CD8-positive, alpha-beta memory T cell (primary cell): ENCODE measurements at regions not wholly inside any gene's neighbourhood (a gene's known extent, or its start where the extent isn't known, plus 50 kb on each side); places are given as distances from the start of the nearest gene placed in this dataset.

Source experiments
- CTCF ChIA-PET: fragments of 350-600 bp; sonication (Branson Sonifier 250); formaldehyde crosslinking; loops from one replicate; lab custom pipeline; 2021; ENCODE audit warnings: antibody characterized with exemption; lab: Charles Lee
- POLR2A ChIA-PET: fragments of 350-600 bp; sonication (Branson Sonifier 250); formaldehyde crosslinking; loops from one replicate; lab custom pipeline; 2021; ENCODE audit warnings: antibody characterized with exemption; lab: Charles Lee
- DNase-seq, 5 donors: peaks; one replicate each; pipeline versions ENCODE4 v3.0.0 to v3.0.0-alpha.2; 2020 to 2022; ENCODE audit warnings: mixed read lengths in 1 of 5
- H3K27ac ChIP-seq: one replicate; pipeline ENCODE4 v1.7.0; 2013; ENCODE audit warnings: low read depth, mild to moderate bottlenecking, low read length, moderate library complexity
- H3K27me3 ChIP-seq: 2 replicates; pipeline ENCODE4 v1.7.0; 2013; ENCODE audit warnings: low read length, mild to moderate bottlenecking; ENCODE audit not compliant: insufficient read depth, poor library complexity, severe bottlenecking
- H3K36me3 ChIP-seq: 2 replicates; pipeline ENCODE4 v1.7.0; 2013; ENCODE audit warnings: mild to moderate bottlenecking, low read length, moderate library complexity; ENCODE audit not compliant: insufficient read depth
- H3K4me1 ChIP-seq: 2 replicates; pipeline ENCODE4 v1.7.0; 2013; ENCODE audit warnings: mild to moderate bottlenecking, low read length, moderate library complexity; ENCODE audit not compliant: insufficient read depth
- H3K4me3 ChIP-seq: 2 replicates; pipeline ENCODE4 v1.7.0; 2013; ENCODE audit warnings: mild to moderate bottlenecking, low read length
- H3K9me3 ChIP-seq: 2 replicates; pipeline ENCODE4 v1.7.0; 2013; ENCODE audit warnings: mild to moderate bottlenecking, low read length
- H3K27ac Mint-ChIP-seq, 8 donors: one replicate each; pipeline ENCODE4 v1.8.0; 2020 to 2021; ENCODE audit warnings: mixed read lengths in 8 of 8, mild to moderate bottlenecking in 6 of 8, inconsistent platforms in 3 of 8, moderate library complexity in 3 of 8
- H3K27me3 Mint-ChIP-seq, 2 donors: one replicate each; pipeline ENCODE4 v1.8.0; 2020 to 2021; ENCODE audit warnings: mixed read lengths in 2 of 2, mild to moderate bottlenecking in 1 of 2, moderate library complexity in 1 of 2
- H3K36me3 Mint-ChIP-seq, 3 donors: one replicate each; pipeline ENCODE4 v1.8.0; 2020 to 2021; ENCODE audit warnings: mixed read lengths in 3 of 3, inconsistent platforms in 1 of 3, mild to moderate bottlenecking in 1 of 3
- H3K4me1 Mint-ChIP-seq, 3 donors: one replicate each; pipeline ENCODE4 v1.8.0; 2020 to 2021; ENCODE audit warnings: mixed read lengths in 3 of 3, inconsistent platforms in 1 of 3, mild to moderate bottlenecking in 1 of 3
- H3K4me3 Mint-ChIP-seq, 7 donors: one replicate each; pipeline ENCODE4 v1.8.0; 2020 to 2021; ENCODE audit warnings: mixed read lengths in 7 of 7, mild to moderate bottlenecking in 6 of 7, moderate library complexity in 4 of 7, inconsistent platforms in 2 of 7
- H3K9me3 Mint-ChIP-seq, 5 donors: one replicate each; pipeline ENCODE4 v1.8.0; 2020 to 2022; ENCODE audit warnings: mixed read lengths in 5 of 5, mild to moderate bottlenecking in 3 of 5, moderate library complexity in 2 of 5, inconsistent platforms in 1 of 5

- Mint-ChIP-seq H3K27ac (no peak overlapping the region), H3K4me1 (no peaks in the 10 kb centered on the region), H3K36me3 (no peaks in the 10 kb centered on the region), H3K9me3 (peaks cover 0 to 10% (median 2%) of the 10 kb centered on the region in 5 donors), H3K27me3 (no peaks in the 10 kb centered on the region), H3K4me3 (no peak overlapping the region)
- no peak for DNase-seq
- no peaks in the 10 kb centered on the region for H3K4me1 ChIP-seq
- H3K9me3 ChIP-seq: no peaks in the 10 kb centered on the region
- H3K27ac ChIP-seq: no peak overlapping the region
- no peaks in the 10 kb centered on the region for H3K36me3 ChIP-seq
- no peaks in the 10 kb centered on the region for H3K27me3 ChIP-seq
- CTCF ChIA-PET: no interaction called here
- POLR2A ChIA-PET: no interaction called here
- H3K4me3 ChIP-seq: no peak overlapping the region
These were observed 942.2 kb downstream of the CNTNAP5 start for GRCh38 chr2:124967325-124967724.

- Histone ChIP-seq H3K4me3 (no peak overlapping the region), H3K4me1 (no peaks in the 10 kb centered on the region), H3K36me3 (no peaks in the 10 kb centered on the region), H3K9me3 (no peaks in the 10 kb centered on the region), H3K27me3 (no peaks in the 10 kb centered on the region), H3K27ac (no peak overlapping the region)
- no peaks in the 10 kb centered on the region for H3K36me3 Mint-ChIP-seq
- POLR2A ChIA-PET: no interaction called here
- H3K9me3 Mint-ChIP-seq: peaks cover 0 to 13% (median 2%) of the 10 kb centered on the region in 5 donors
- CTCF ChIA-PET: no interaction called here
- H3K4me3 Mint-ChIP-seq: no peak overlapping the region
- no peak for DNase-seq
- no peak overlapping the region for H3K27ac Mint-ChIP-seq
- no peaks in the 10 kb centered on the region for H3K27me3 Mint-ChIP-seq
- no peaks in the 10 kb centered on the region for H3K4me1 Mint-ChIP-seq
These were observed 944.9 kb downstream of the CNTNAP5 start for GRCh38 chr2:124970030-124970429.

- Mint-ChIP-seq H3K27ac (no peak overlapping the region), H3K4me1 (no peaks in the 10 kb centered on the region), H3K4me3 (no peak overlapping the region), H3K36me3 (no peaks in the 10 kb centered on the region), H3K27me3 (no peaks in the 10 kb centered on the region), H3K9me3 (peaks cover 0 to 11% (median 4%) of the 10 kb centered on the region in 5 donors)
- POLR2A ChIA-PET: no interaction called here
- H3K4me1 ChIP-seq: no peaks in the 10 kb centered on the region
- CTCF ChIA-PET: no interaction called here
- DNase-seq: no peak
- no peaks in the 10 kb centered on the region for H3K36me3 ChIP-seq
- H3K9me3 ChIP-seq: no peaks in the 10 kb centered on the region
- no peak overlapping the region for H3K4me3 ChIP-seq
- no peaks in the 10 kb centered on the region for H3K27me3 ChIP-seq
- H3K27ac ChIP-seq: no peak overlapping the region
These were observed 948.3 kb downstream of the CNTNAP5 start for GRCh38 chr2:124973396-124973795.

GRCh38 chr2:124975224-124975623 is 950.1 kb downstream of the CNTNAP5 start:
- Mint-ChIP-seq H3K27me3 (no peaks in the 10 kb centered on the region), H3K9me3 (peaks cover 0 to 13% (median 4%) of the 10 kb centered on the region in 5 donors), H3K27ac (no peak overlapping the region), H3K4me3 (peak overlapping the region in 1 of 7 donors; percentile 9), H3K4me1 (no peaks in the 10 kb centered on the region), H3K36me3 (no peaks in the 10 kb centered on the region)
- no peak overlapping the region for H3K27ac ChIP-seq
- H3K4me3 ChIP-seq: no peak overlapping the region
- CTCF ChIA-PET: no interaction called here
- H3K36me3 ChIP-seq: no peaks in the 10 kb centered on the region
- no peak for DNase-seq
- POLR2A ChIA-PET: no interaction called here
- H3K27me3 ChIP-seq: no peaks in the 10 kb centered on the region
- H3K4me1 ChIP-seq: no peaks in the 10 kb centered on the region
- no peaks in the 10 kb centered on the region for H3K9me3 ChIP-seq

- ChIA-PET CTCF (no interaction called here), POLR2A (no interaction called here)
- Histone ChIP-seq H3K36me3 (no peaks in the 10 kb centered on the region), H3K4me3 (no peak overlapping the region), H3K4me1 (no peaks in the 10 kb centered on the region), H3K27me3 (no peaks in the 10 kb centered on the region), H3K9me3 (no peaks in the 10 kb centered on the region), H3K27ac (no peak overlapping the region)
- Mint-ChIP-seq H3K27ac (no peak overlapping the region), H3K36me3 (no peaks in the 10 kb centered on the region), H3K4me3 (no peak overlapping the region), H3K4me1 (no peaks in the 10 kb centered on the region), H3K27me3 (no peaks in the 10 kb centered on the region), H3K9me3 (peaks cover 0 to 13% (median 4%) of the 10 kb centered on the region in 5 donors)
- no peak for DNase-seq
These were observed 950.6 kb downstream of the CNTNAP5 start for GRCh38 chr2:124975648-124976047.

GRCh38 chr2:124978597-124978996 is 953.5 kb downstream of the CNTNAP5 start:
- POLR2A ChIA-PET: no interaction called here
- H3K27me3 Mint-ChIP-seq: no peaks in the 10 kb centered on the region

GRCh38 chr2:124983595-124983994 is 958.5 kb downstream of the CNTNAP5 start:
- POLR2A ChIA-PET: no interaction called here
- H3K36me3 ChIP-seq: no peaks in the 10 kb centered on the region
- H3K4me3 Mint-ChIP-seq: no peak overlapping the region
- H3K27ac Mint-ChIP-seq: no peak overlapping the region
- DNase-seq: no peak
- CTCF ChIA-PET: no interaction called here
- H3K9me3 ChIP-seq: no peaks in the 10 kb centered on the region
- H3K4me3 ChIP-seq: no peak overlapping the region
- no peaks in the 10 kb centered on the region for H3K4me1 ChIP-seq
- no peak overlapping the region for H3K27ac ChIP-seq
- no peaks in the 10 kb centered on the region for H3K27me3 ChIP-seq
- H3K36me3 Mint-ChIP-seq: peaks cover 0 to 3% (median 0%) of the 10 kb centered on the region in 3 donors
- H3K9me3 Mint-ChIP-seq: peaks cover 0 to 14% (median 8%) of the 10 kb centered on the region in 5 donors
- H3K4me1 Mint-ChIP-seq: no peaks in the 10 kb centered on the region
- H3K27me3 Mint-ChIP-seq: no peaks in the 10 kb centered on the region

More at GRCh38 chr2:124978597-124978996, 953.5 kb downstream of the CNTNAP5 start:
- Mint-ChIP-seq H3K4me3 (no peak overlapping the region), H3K9me3 (peaks cover 0 to 10% (median 5%) of the 10 kb centered on the region in 5 donors), H3K36me3 (no peaks in the 10 kb centered on the region), H3K4me1 (no peaks in the 10 kb centered on the region), H3K27ac (no peak overlapping the region)
- Histone ChIP-seq H3K27me3 (no peaks in the 10 kb centered on the region), H3K9me3 (no peaks in the 10 kb centered on the region), H3K27ac (no peak overlapping the region), H3K36me3 (no peaks in the 10 kb centered on the region), H3K4me1 (no peaks in the 10 kb centered on the region), H3K4me3 (no peak overlapping the region)
- CTCF ChIA-PET: no interaction called here
- no peak for DNase-seq

GRCh38 chr2:124985270-124985669 is 960.2 kb downstream of the CNTNAP5 start:
- DNase-seq: no peak
- Mint-ChIP-seq H3K27me3 (no peaks in the 10 kb centered on the region), H3K36me3 (peaks cover 0 to 3% (median 0%) of the 10 kb centered on the region in 3 donors), H3K4me1 (no peaks in the 10 kb centered on the region), H3K4me3 (no peak overlapping the region), H3K27ac (no peak overlapping the region), H3K9me3 (peaks cover 0 to 14% (median 10%) of the 10 kb centered on the region in 5 donors)
- CTCF ChIA-PET: no interaction called here
- Histone ChIP-seq H3K4me1 (no peaks in the 10 kb centered on the region), H3K9me3 (no peaks in the 10 kb centered on the region), H3K27me3 (no peaks in the 10 kb centered on the region), H3K36me3 (no peaks in the 10 kb centered on the region), H3K27ac (no peak overlapping the region), H3K4me3 (no peak overlapping the region)
- POLR2A ChIA-PET: no interaction called here

- ChIA-PET CTCF (no interaction called here), POLR2A (no interaction called here)
- Mint-ChIP-seq H3K27me3 (no peaks in the 10 kb centered on the region), H3K9me3 (peaks cover 0 to 14% (median 10%) of the 10 kb centered on the region in 5 donors), H3K4me3 (no peak overlapping the region), H3K36me3 (peaks cover 0 to 3% (median 0%) of the 10 kb centered on the region in 3 donors), H3K27ac (no peak overlapping the region), H3K4me1 (no peaks in the 10 kb centered on the region)
- H3K9me3 ChIP-seq: no peaks in the 10 kb centered on the region
- DNase-seq: no peak
- no peak overlapping the region for H3K27ac ChIP-seq
- H3K36me3 ChIP-seq: no peaks in the 10 kb centered on the region
- no peak overlapping the region for H3K4me3 ChIP-seq
- no peaks in the 10 kb centered on the region for H3K4me1 ChIP-seq
- no peaks in the 10 kb centered on the region for H3K27me3 ChIP-seq
These were observed 961.0 kb downstream of the CNTNAP5 start for GRCh38 chr2:124986136-124986535.
